K562 (cell line): ENCODE measurements at regions not wholly inside any gene's neighbourhood (a gene's known extent, or its start where the extent isn't known, plus 50 kb on each side); places are given as distances from the start of the nearest gene placed in this dataset.

Experiments used
- ATAC-seq: fragments of 200-7000 bp; cut with Tn5 transposase; 3 replicates; pipeline ENCODE4 v1.9.1; 2020; ENCODE audit warnings: moderate library complexity
- BruUV-seq: library from RNA; stranded (reverse); fragments of 400-500 nt; replicated peaks from 2 replicates; lab custom pipeline; 2021; lab: Mats Ljungman, UMichigan
- CTCF ChIA-PET: fragments of 300-600 bp; formaldehyde crosslinking; extraction: SDS; loops from one replicate; lab custom pipeline; 2021; ENCODE audit warnings: low intra/inter-chr PET ratio; lab: Yijun Ruan, JAX
- POLR2A ChIA-PET: fragments of 300-600, 350-650 bp; sonication (Branson Sonifier 250); formaldehyde crosslinking; extraction: SDS; loops from one replicate; lab custom pipeline; 2021; ENCODE audit warnings: antibody characterized with exemption, inconsistent platforms; lab: Yijun Ruan, JAX
- DNase-seq, 4 experiments: peaks; one replicate each; pipeline versions ENCODE4 v3.0.0 to v3.0.0-alpha.2; 2011 to 2018; ENCODE audit warnings: low spot score in 3 of 4, mixed read lengths in 3 of 4; ENCODE audit errors: extremely low read depth in 1 of 4
- FAIRE-seq: peaks from 2 replicates; lab custom pipeline; 2011; peaks lifted over from hg19 to GRCh38; lab: Jason Lieb, UNC
- H2AFZ ChIP-seq: 2 replicates; pipeline ENCODE4 v1.6.0; 2011; ENCODE audit warnings: low read depth, low read length, control low read depth, inconsistent platforms
- H3K27ac ChIP-seq: fragments of 200-600 bp; 3 replicates; pipeline ENCODE4 v1.8.0; 2011; ENCODE audit warnings: low read depth, mild to moderate bottlenecking, control low read depth, inconsistent platforms, low read length, moderate library complexity, mixed read lengths; ENCODE audit errors: extremely low read depth
- H3K27me3 ChIP-seq, 2 experiments: fragments of 300-600 bp in 1 of 2; 2 replicates in 1 of 2; 3 replicates in 1 of 2; pipeline versions ENCODE4 v1.6.0 to v1.8.0; 2011; ENCODE audit warnings: inconsistent platforms in 2 of 2, low read length in 2 of 2, mild to moderate bottlenecking in 1 of 2, mixed read lengths in 1 of 2, moderate library complexity in 1 of 2; ENCODE audit not compliant: control insufficient read depth in 2 of 2, insufficient read depth in 2 of 2
- H3K36me3 ChIP-seq: fragments of 300-600 bp; 3 replicates; pipeline ENCODE4 v1.8.0; 2011; ENCODE audit warnings: mild to moderate bottlenecking, low read length, inconsistent platforms; ENCODE audit not compliant: control insufficient read depth, insufficient read depth
- H3K4me1 ChIP-seq, 2 experiments: fragments of 200-600 bp in 1 of 2; replicated peaks in 1 of 2; 2 replicates in 1 of 2; 3 replicates in 1 of 2; pipeline versions ENCODE4 v1.5.1 to v1.8.0; 2011; ENCODE audit warnings: inconsistent platforms in 2 of 2, low read length in 2 of 2, mild to moderate bottlenecking in 1 of 2, mixed read lengths in 1 of 2, moderate library complexity in 1 of 2; ENCODE audit not compliant: control insufficient read depth in 2 of 2, insufficient read depth in 2 of 2
- H3K4me2 ChIP-seq: 2 replicates; pipeline ENCODE4 v1.6.1; 2011; ENCODE audit warnings: low read length, control low read depth, inconsistent platforms, mixed read lengths; ENCODE audit not compliant: insufficient read depth
- H3K4me3 ChIP-seq: fragments of 200-600 bp; sonication (generic), shearing (Covaris generic); 2 replicates; pipeline ENCODE4 v1.5.1; 2016; ENCODE audit warnings: control low read depth, inconsistent platforms
- H3K79me2 ChIP-seq: fragments of 200-600 bp; 3 replicates; pipeline ENCODE4 v1.8.0; 2011; ENCODE audit warnings: low read length, inconsistent platforms; ENCODE audit not compliant: control insufficient read depth, insufficient read depth
- H3K9ac ChIP-seq, 2 experiments: 2 replicates each; pipeline versions ENCODE4 v1.6.0 to v1.6.1; 2011; ENCODE audit warnings: low read depth in 2 of 2, low read length in 2 of 2, control low read depth in 1 of 2, inconsistent platforms in 1 of 2, mild to moderate bottlenecking in 1 of 2, mixed read lengths in 1 of 2; ENCODE audit not compliant: insufficient read depth in 1 of 2
- H3K9me1 ChIP-seq: one replicate; pipeline ENCODE4 v1.6.0; 2011; ENCODE audit warnings: inconsistent platforms, mild to moderate bottlenecking, low read length, moderate library complexity; ENCODE audit not compliant: control insufficient read depth, insufficient read depth
- H3K9me3 ChIP-seq: replicated peaks from 2 replicates; pipeline ENCODE4 v1.5.1; 2011; ENCODE audit warnings: low read depth, low read length, inconsistent platforms; ENCODE audit not compliant: control insufficient read depth, insufficient read depth
- H4K20me1 ChIP-seq: replicated peaks from 2 replicates; pipeline ENCODE4 v1.6.1; 2011; ENCODE audit warnings: low read length, inconsistent platforms, mixed read lengths; ENCODE audit not compliant: control insufficient read depth, insufficient read depth
- CCNT2 ChIP-seq: IDR thresholded peaks from 2 replicates; pipeline ENCODE4 v1.6.1; 2011; ENCODE audit warnings: borderline replicate concordance, low read depth, mild to moderate bottlenecking, moderate library complexity, mixed read lengths, low read length; ENCODE audit not compliant: insufficient read length; ENCODE audit errors: extremely low read depth
- ESRRA ChIP-seq: fragments of 450-650 bp; IDR thresholded peaks from 2 replicates; pipeline ENCODE4 v1.6.1; 2014; ENCODE audit warnings: low read depth, mild to moderate bottlenecking, moderate library complexity, borderline replicate concordance
- RFX5 ChIP-seq: IDR thresholded peaks from 2 replicates; pipeline ENCODE4 v1.6.1; 2011; ENCODE audit warnings: low read depth, mild to moderate bottlenecking, improper control_type of control experiment, low read length
- TCF3 ChIP-seq: sonication (generic); formaldehyde crosslinking; IDR thresholded peaks from 2 replicates; pipeline ENCODE4 v1.4.0; 2020; ENCODE audit warnings: mild to moderate bottlenecking, missing genetic modification reagents
- TRIM25 ChIP-seq: fragments of 450-650 bp; IDR thresholded peaks from 2 replicates; pipeline ENCODE4 v1.7.0; 2016; ENCODE audit warnings: borderline replicate concordance
- ZC3H8 ChIP-seq: fragments of 450-650 bp; IDR thresholded peaks from 2 replicates; pipeline ENCODE4 v1.6.1; 2017
- WGBS: fragments of 100-300 bp; shearing (Covaris generic); methylation state at CpG from one replicate; pipeline ENCODE4 v1.1.6; 2016; ENCODE audit warnings: low coverage, mixed read lengths; ENCODE audit not compliant: insufficient coverage; ENCODE audit errors: missing lambda C conversion rate; 5-methylcytosine and 5-hydroxymethylcytosine counted together
- in situ Hi-C: fragments of 300-500 bp; cut with MboI; formaldehyde crosslinking; loops from 4 replicates; pipeline ENCODE4 v1.15.0; 2018; ENCODE audit warnings: inconsistent platforms, mixed read lengths
- intact Hi-C: fragments of 100-400 bp; cut with micrococcal nuclease; formaldehyde crosslinking; loops from 2 replicates; pipeline ENCODE4 v1.14.2; 2022

- in situ Hi-C loops, result no loop called here
Observed at GRCh38 chr2:100747996-100748615, 71.8 kb upstream of the NPAS2 start.

More at GRCh38 chr2:100747996-100748615, 71.8 kb upstream of the NPAS2 start:
- no peak for FAIRE-seq
- H3K9me1 ChIP-seq, result no peaks in the 10 kb centered on the region
- H3K4me3 ChIP-seq, result no peak overlapping the region
- BruUV-seq, result no TSS peak
- intact Hi-C loops, result no loop called here
- H3K9ac ChIP-seq, result no peak overlapping the region
- no peaks in the 10 kb centered on the region for H3K36me3 ChIP-seq
- H3K4me1 ChIP-seq, result no peaks in the 10 kb centered on the region
- 7% methylated on average over 5 of the region's 5 CpGs for WGBS
- ChIA-PET CTCF (no interaction called here), POLR2A (no interaction called here)
- no peaks in the 10 kb centered on the region for H4K20me1 ChIP-seq
- no peak overlapping the region for H3K4me2 ChIP-seq
- no peak overlapping the region for H3K27ac ChIP-seq
- H3K27me3 ChIP-seq, result peaks cover 3 to 19% of the 10 kb centered on the region in 2 experiments; a peak in 3 of 5 replicates
- no peak for ATAC-seq
- no peaks in the 10 kb centered on the region for H3K79me2 ChIP-seq
- H3K9me3 ChIP-seq, result no peaks in the 10 kb centered on the region
- DNase-seq, result no peak
- TF ChIP-seq RFX5, result no peak
- TF ChIP-seq TRIM25, result no peak
- no peak for TF ChIP-seq ZC3H8
- no peak for TF ChIP-seq CCNT2
- TF ChIP-seq TCF3, result no peak
- no peak for TF ChIP-seq ESRRA
- H2AFZ ChIP-seq, result no peak overlapping the region
